ENCODE measurements at regions not wholly inside any gene's neighbourhood (a gene's known extent, or its start where the extent isn't known, plus 50 kb on each side); places are given as distances from the start of the nearest gene placed in this dataset.

GRCh38 chr18:65343571-65343970, 407.2 kb upstream of the CDH7 start:
- ATAC-seq (no peak), DNase-seq (ENCODE audit: extremely low read depth in 1 of 4, low spot score in 3 of 4) (no peak), FAIRE-seq (no peak)
- no TSS peak for BruUV-seq (replicated peaks)
- H3K79me2 ChIP-seq (ENCODE audit: control insufficient read depth, insufficient read depth, low read length): no peaks in the 10 kb centered on the region
- no peak overlapping the region for H3K9ac ChIP-seq (ENCODE audit: insufficient read depth in 1 of 2, low read depth in 2 of 2, low read length in 2 of 2)
- no peaks in the 10 kb centered on the region for H3K9me1 ChIP-seq (ENCODE audit: control insufficient read depth, insufficient read depth, low read length)
- 0% methylated on average over 2 of the region's 5 CpGs for WGBS (ENCODE audit: insufficient coverage, low coverage, missing lambda C conversion rate)
- H3K36me3 ChIP-seq (ENCODE audit: control insufficient read depth, insufficient read depth, low read length): no peaks in the 10 kb centered on the region
- ChIA-PET POLR2A (no interaction called here), CTCF (ENCODE audit: low intra/inter-chr PET ratio) (no interaction called here)
- no peak overlapping the region for H2AFZ ChIP-seq (ENCODE audit: low read depth, low read length)
- no peak overlapping the region for H3K27ac ChIP-seq (ENCODE audit: extremely low read depth, low read depth, low read length)
- TF ChIP-seq FUS (optimal IDR thresholded peaks at IDR 0.05; ENCODE audit: low read depth, low read length): no peak
- TF ChIP-seq OTX1 (CRISPR knock-in tag; IDR thresholded peaks at IDR 0.05): no peak
- TF ChIP-seq DLX4 (CRISPR knock-in tag; IDR thresholded peaks at IDR 0.05): no peak
- no peak for TF ChIP-seq SNRNP70 (optimal IDR thresholded peaks at IDR 0.05; ENCODE audit: low read depth, low read length)
- TF ChIP-seq ZNF232 (CRISPR knock-in tag; IDR thresholded peaks at IDR 0.05): no peak
- TF ChIP-seq ZNF311 (CRISPR knock-in tag; IDR thresholded peaks at IDR 0.05): no peak
- no peak for TF ChIP-seq FOS (IDR thresholded peaks at IDR 0.05; ENCODE audit: extremely low read depth, insufficient read length)
- no peak for TF ChIP-seq KDM5B (IDR thresholded peaks at IDR 0.05; ENCODE audit: insufficient replicate concordance, low read depth, low read length)
- TF ChIP-seq TFE3 (CRISPR knock-in tag; IDR thresholded peaks at IDR 0.05): no peak
- TF ChIP-seq CREB5 (CRISPR knock-in tag; IDR thresholded peaks at IDR 0.05): no peak
- no peak for TF ChIP-seq DPF2 (IDR thresholded peaks at IDR 0.05)
- no peak for TF ChIP-seq RREB1 (CRISPR knock-in tag; IDR thresholded peaks at IDR 0.05)
- H3K9me3 ChIP-seq (replicated peaks; ENCODE audit: control insufficient read depth, insufficient read depth, low read depth, low read length): no peaks in the 10 kb centered on the region
- no peaks in the 10 kb centered on the region for H4K20me1 ChIP-seq (replicated peaks; ENCODE audit: control insufficient read depth, insufficient read depth, low read length)
- H3K27me3 ChIP-seq (ENCODE audit: control insufficient read depth in 2 of 2, insufficient read depth in 2 of 2, low read length in 2 of 2): no peaks in the 10 kb centered on the region
- in situ Hi-C loops (cut with MboI): no loop called here
- intact Hi-C loops (cut with micrococcal nuclease): no loop called here
- H3K4me1 ChIP-seq (replicated peaks in 1 of 2; ENCODE audit: control insufficient read depth in 2 of 2, insufficient read depth in 2 of 2, low read length in 2 of 2): no peaks in the 10 kb centered on the region
- no peak overlapping the region for H3K4me2 ChIP-seq (ENCODE audit: insufficient read depth, low read length)
- no peak overlapping the region for H3K4me3 ChIP-seq

All from K562 (cell line).